DMS53 treated with DMSO at 0.1 percent for 48 hours (cell line): ENCODE measurements at regions not wholly inside any gene's neighbourhood (a gene's known extent, or its start where the extent isn't known, plus 50 kb on each side); places are given as distances from the start of the nearest gene placed in this dataset.

Experiments used
- DNase-seq: peaks from one replicate; lab custom pipeline; 2025; ENCODE audit not compliant: unreplicated experiment; lab: John Stamatoyannopoulos, UW

- DNase-seq = no peak
Measured at GRCh38 chr4:173858471-173858870, 328.4 kb upstream of the HAND2 start.

GRCh38 chr4:173857828-173858227, 327.8 kb upstream of the HAND2 start:
- DNase-seq = no peak

GRCh38 chr4:173855015-173855414, 325.0 kb upstream of the HAND2 start:
- no peak for DNase-seq

GRCh38 chr4:173852775-173853174, 322.7 kb upstream of the HAND2 start:
- no peak for DNase-seq

- DNase-seq = no peak
Measured at GRCh38 chr4:173845580-173845979, 315.6 kb upstream of the HAND2 start.

- DNase-seq = no peak
Measured at GRCh38 chr4:173839865-173840264, 309.8 kb upstream of the HAND2 start.

GRCh38 chr4:173837517-173837916, 307.5 kb upstream of the HAND2 start:
- no peak for DNase-seq

DNA sequence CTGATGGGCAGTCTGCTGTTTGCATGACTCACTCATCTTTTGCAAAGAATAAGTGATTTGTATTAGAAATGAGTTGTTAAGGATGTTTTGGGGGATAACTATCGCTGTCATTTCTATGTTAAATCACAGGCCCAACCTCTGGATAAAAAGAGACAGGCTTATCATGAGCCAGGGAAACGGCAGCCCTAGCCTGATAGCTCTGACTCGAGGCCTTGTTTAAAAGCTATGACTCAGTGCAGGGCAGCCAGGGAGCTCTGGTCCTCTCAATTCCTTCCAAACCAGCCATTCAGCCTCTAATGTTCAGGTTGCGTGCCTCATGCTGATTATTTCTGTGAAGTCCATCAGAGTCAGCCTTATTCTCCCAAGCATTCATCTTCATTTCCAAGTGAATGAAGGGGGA, 305.9 kb upstream of the HAND2 start:
- DNase-seq = no peak

- no peak for DNase-seq
Measured at GRCh38 chr4:173834151-173834550, 304.1 kb upstream of the HAND2 start.

DNA sequence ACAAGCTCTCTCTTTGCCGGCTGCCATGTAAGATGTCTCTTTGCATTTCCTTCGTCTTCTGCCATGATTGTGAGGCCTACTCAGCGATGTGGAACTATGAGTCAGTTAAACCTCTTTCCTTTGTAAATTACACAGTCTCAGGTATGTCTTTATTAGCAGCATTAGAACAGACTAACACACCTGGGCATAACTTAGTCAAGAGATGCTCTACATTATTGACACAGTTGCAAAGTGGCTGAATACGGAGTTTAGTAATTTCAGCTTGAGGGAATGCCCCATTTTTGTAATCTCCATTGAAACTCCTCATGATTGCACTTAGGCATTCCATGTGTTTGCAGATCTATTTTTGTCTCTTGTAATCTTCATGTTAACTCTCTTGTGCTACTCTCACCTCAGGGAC, 299.5 kb upstream of the HAND2 start:
- DNase-seq = no peak

- DNase-seq = no peak
Measured at GRCh38 chr4:173827707-173828106, 297.7 kb upstream of the HAND2 start.

DNA sequence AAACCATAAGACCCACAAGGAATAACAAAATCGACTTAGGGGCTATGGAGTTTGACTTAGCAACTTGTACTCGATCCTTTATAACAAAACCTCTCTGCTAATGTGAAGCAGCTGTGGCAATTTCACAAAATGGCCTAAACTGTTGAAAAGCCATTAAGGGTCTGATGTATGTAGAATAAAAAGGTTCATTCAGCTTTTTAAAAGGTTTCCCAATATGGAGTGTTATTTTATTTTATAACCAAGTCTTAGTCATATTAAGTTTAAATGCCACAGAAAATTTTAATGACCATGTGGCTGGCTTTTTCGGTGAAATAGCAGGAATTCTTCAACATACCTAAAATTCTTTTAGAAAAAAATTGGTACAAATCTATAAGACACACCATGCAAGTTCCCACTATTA, 291.8 kb upstream of the HAND2 start:
- DNase-seq = no peak

GRCh38 chr4:173821036-173821435, 291.0 kb upstream of the HAND2 start:
- no peak for DNase-seq

DNA sequence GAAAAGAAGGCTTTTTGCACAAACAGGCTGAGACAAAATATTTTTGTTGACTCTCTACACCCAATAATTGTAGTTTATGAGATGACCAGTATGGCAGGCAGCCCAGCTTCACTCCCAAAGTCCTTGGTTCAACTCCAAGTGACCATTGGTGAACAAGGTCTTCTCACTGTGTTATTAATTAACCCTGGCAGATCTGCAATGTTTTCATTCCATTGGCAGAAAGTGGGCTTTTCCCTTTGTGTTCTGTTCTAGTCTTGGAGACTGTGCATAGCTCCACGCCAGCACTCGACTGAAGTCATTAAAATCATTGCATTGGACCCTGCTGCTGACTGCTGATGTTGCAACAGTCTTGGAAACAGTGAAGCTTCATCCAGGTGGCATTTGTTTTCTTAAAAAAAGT, 277.3 kb upstream of the HAND2 start:
- no peak for DNase-seq

DNA sequence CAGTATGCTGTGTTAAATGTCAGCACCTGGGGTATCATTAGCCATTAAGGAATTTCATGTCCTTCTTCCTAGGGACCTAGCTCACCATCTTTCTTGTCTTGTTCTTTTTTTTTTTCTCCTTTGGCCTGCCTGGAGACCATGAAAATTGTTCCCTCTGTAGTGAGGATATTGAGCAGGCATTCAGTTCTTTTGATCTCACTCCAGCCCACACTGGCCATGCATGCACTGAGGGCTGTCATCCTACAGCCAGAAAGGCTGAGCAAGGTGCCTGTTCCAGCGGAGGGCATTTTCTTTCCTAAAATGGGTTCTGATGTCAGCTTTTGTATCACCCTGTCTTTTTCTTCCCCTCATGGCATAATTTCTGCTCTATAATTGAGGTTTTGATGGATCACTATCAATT, 275.9 kb upstream of the HAND2 start:
- DNase-seq = no peak

GRCh38 chr4:173802662-173803022, 272.6 kb upstream of the HAND2 start:
- DNase-seq = no peak

GRCh38 chr4:173801876-173802661, 272.0 kb upstream of the HAND2 start:
- DNase-seq = no peak

DNA sequence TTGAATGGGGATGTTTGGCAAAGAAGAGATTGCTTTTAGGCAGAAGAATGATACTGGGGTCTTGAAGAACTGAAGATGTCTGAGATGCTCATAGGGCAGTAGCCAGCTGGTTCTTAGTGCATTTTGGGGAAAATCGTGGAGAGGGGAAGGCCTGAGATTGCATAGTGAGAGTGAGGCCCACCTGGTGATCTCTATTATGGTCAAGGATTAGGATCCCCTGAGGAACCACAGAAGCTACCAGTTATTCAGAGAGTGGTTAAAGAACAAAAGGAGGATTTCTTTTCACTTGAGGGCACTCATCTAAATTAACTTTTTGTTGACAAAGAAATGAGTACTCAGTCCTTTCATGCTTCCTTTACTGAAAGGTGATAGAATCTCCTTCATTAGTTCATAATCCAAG, 271.3 kb upstream of the HAND2 start:
- DNase-seq = no peak

DNA sequence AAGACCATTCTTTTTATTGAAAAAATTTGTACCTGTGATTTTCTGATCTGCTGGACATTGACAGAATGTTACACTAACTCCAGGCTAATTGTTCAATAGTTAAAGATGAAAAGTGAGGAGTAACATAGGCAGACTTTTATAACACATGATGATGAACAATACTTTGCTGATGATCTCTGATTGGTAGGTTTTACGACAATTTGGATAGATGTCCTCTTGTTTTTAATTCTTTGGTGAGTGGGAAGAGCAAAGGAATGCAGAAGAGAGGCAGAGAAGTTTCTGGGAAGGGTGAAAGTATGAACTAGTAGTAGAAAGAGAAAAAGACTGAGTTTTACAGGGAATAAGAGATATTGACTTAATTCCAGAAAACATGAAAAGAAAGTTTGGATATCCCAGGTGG, 267.3 kb upstream of the HAND2 start:
- no peak for DNase-seq

- no peak for DNase-seq
Measured at GRCh38 chr4:173794662-173795061, 264.6 kb upstream of the HAND2 start.

DNA sequence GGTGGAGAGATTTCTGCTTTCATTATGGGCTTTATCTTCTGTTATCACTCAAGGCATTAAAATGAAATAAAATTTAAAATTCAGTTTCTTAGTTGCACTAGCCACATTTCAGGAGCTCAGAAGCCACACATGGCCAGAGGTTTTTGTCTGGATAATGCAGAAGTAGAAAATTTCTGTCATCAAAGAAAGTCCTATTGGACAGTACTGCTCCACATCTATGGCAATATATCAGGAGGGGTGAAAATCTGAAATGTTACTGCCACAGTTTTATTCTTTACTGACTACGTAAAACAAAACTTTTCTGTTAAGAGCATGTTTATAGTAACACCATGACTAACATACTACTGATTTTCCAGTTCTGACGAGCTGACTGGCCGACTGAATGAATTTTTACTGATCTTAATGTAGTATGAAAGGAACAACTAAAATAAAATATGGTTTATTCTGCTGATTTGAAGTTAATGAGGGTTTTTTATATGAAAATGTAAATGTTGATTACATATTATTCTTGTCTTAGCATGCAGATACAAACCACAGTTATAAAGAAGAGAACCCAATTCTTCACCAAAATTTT, 264.0 kb upstream of the HAND2 start:
- no peak for DNase-seq

DNA sequence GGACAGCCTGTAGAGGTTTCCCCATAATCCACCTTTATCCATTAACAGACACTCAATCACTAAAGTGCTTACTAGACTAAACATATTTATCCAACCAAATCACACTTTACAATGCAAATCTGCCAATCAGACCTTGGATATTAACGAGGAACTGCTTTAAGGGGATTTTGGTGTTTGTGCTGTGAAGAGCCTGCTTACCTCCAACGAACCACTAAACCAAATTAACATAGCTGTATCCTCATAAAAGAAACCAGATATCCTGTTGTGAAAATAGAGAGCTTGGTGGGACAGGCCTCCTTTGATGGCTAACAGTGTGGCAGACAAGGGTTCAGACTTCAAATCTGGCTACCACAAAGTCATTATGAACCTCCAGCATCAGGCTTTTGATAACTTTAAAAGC, 252.6 kb upstream of the HAND2 start:
- no peak for DNase-seq

- DNase-seq = no peak
Measured at GRCh38 chr4:173777921-173778320, 247.9 kb upstream of the HAND2 start.
